HEK293 (cell line): ENCODE measurements at regions not wholly inside any gene's neighbourhood (a gene's known extent, or its start where the extent isn't known, plus 50 kb on each side); places are given as distances from the start of the nearest gene placed in this dataset.

ENCODE experiments used
- CTCF ChIP-seq: fragments of 450-650 bp; formaldehyde crosslinking; IDR thresholded peaks from 2 replicates; pipeline ENCODE4 v1.5.1; 2016; ENCODE audit warnings: missing biosample characterization, missing genetic modification characterization
- ZNF571 ChIP-seq: fragments of 450-650 bp; formaldehyde crosslinking; IDR thresholded peaks from 2 replicates; pipeline ENCODE4 v1.5.0; 2017; ENCODE audit warnings: missing biosample characterization, missing genetic modification characterization
- ZNF623 ChIP-seq: fragments of 450-650 bp; formaldehyde crosslinking; IDR thresholded peaks from 2 replicates; pipeline ENCODE4 v1.5.1; 2016; ENCODE audit warnings: missing biosample characterization, missing genetic modification characterization

GRCh38 chr11:8808226-8808585, 102.8 kb upstream of the AKIP1 start:
- no peak for TF ChIP-seq ZNF623 (tag by site-specific recombination)
- TF ChIP-seq ZNF571 (tag by site-specific recombination), result no peak
- no peak for TF ChIP-seq CTCF (tag by site-specific recombination)
